Ishikawa (cell line): ENCODE measurements at regions not wholly inside any gene's neighbourhood (a gene's known extent, or its start where the extent isn't known, plus 50 kb on each side); places are given as distances from the start of the nearest gene placed in this dataset.

Experiments
- CEBPB ChIP-seq: IDR thresholded peaks from 2 replicates; pipeline ENCODE4 v1.6.1; 2012
- CREB1 ChIP-seq: IDR thresholded peaks from 2 replicates; pipeline ENCODE4 v1.6.1; 2012; ENCODE audit warnings: low read depth
- EGR1 ChIP-seq: IDR thresholded peaks from 2 replicates; pipeline ENCODE4 v1.6.1; 2012
- EP300 ChIP-seq: IDR thresholded peaks from 2 replicates; pipeline ENCODE4 v1.6.1; 2012; ENCODE audit warnings: borderline replicate concordance
- FOXM1 ChIP-seq: IDR thresholded peaks from 2 replicates; pipeline ENCODE4 v1.6.1; 2012; ENCODE audit warnings: low read depth, borderline replicate concordance
- TF ChIP-seq, protein P1 (sequence below): IDR thresholded peaks from 2 replicates; pipeline ENCODE4 v1.6.1; 2012

DNA sequence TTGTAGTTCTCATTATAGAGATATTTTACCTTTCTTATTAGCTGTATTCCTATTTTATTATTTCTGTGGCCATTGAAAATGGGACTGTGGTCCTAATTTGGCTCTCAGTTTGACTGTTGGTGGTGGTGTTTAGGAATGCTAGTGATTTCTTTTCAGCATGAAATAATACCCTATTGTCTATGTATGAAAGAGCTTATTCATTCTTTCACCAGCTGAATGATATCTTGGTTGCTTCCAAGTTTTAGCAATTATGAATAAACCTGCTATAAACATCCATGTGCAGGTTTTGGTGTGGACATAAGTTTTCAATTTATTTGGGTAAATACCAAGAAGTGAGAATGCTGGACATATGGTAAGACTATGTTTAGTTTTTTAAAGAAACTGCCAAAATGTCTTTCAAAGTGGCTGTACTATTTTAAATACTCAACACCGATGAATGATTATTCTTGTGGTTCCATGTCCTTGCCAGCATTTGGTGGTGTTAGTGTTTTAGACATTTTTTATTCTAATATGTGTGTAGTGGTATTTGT is 501.6 kb upstream of the GYPC start:
- TF ChIP-seq, protein P1, sequence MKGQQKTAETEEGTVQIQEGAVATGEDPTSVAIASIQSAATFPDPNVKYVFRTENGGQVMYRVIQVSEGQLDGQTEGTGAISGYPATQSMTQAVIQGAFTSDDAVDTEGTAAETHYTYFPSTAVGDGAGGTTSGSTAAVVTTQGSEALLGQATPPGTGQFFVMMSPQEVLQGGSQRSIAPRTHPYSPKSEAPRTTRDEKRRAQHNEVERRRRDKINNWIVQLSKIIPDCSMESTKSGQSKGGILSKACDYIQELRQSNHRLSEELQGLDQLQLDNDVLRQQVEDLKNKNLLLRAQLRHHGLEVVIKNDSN: no peak
- TF ChIP-seq EGR1 (no peak), EP300 (no peak), CEBPB (no peak), CREB1 (no peak), FOXM1 (no peak)
